ENCODE measurements at regions not wholly inside any gene's neighbourhood (a gene's known extent, or its start where the extent isn't known, plus 50 kb on each side); places are given as distances from the start of the nearest gene placed in this dataset.

- no peak for TF ChIP-seq POLR2A (IDR thresholded peaks at IDR 0.05)
- TF ChIP-seq CTCF (IDR thresholded peaks at IDR 0.05), result no peak
- no peak for TF ChIP-seq EP300 (IDR thresholded peaks at IDR 0.05)
- TF ChIP-seq POLR2AphosphoS5 (IDR thresholded peaks at IDR 0.05), result no peak
Observed at GRCh38 chr11:16484434-16484833, 128.1 kb upstream of the SOX6 start.
